ENCODE measurements at regions not wholly inside any gene's neighbourhood (a gene's known extent, or its start where the extent isn't known, plus 50 kb on each side); places are given as distances from the start of the nearest gene placed in this dataset.

DNA sequence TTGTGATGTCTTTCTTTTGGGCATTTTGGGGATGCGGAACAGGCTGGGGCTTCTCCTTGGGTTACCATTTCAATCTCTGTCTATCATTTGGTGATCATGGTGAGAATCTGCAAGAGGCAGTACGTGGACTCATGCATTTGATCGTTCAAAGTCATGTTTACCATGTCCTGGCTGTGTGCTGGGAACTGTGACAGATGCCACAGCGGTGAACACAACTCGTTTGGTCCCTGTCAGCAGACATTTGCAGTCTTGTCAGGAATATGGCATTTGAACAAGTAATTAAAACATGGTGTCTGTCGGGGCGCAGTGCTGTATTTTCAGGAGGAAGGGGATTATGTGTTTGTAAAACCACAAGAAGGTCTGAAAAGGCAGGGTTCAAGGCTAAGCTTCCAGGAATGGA lies 103.3 kb upstream of the IGSF21 start (continued):
- TF ChIP-seq, protein P1, sequence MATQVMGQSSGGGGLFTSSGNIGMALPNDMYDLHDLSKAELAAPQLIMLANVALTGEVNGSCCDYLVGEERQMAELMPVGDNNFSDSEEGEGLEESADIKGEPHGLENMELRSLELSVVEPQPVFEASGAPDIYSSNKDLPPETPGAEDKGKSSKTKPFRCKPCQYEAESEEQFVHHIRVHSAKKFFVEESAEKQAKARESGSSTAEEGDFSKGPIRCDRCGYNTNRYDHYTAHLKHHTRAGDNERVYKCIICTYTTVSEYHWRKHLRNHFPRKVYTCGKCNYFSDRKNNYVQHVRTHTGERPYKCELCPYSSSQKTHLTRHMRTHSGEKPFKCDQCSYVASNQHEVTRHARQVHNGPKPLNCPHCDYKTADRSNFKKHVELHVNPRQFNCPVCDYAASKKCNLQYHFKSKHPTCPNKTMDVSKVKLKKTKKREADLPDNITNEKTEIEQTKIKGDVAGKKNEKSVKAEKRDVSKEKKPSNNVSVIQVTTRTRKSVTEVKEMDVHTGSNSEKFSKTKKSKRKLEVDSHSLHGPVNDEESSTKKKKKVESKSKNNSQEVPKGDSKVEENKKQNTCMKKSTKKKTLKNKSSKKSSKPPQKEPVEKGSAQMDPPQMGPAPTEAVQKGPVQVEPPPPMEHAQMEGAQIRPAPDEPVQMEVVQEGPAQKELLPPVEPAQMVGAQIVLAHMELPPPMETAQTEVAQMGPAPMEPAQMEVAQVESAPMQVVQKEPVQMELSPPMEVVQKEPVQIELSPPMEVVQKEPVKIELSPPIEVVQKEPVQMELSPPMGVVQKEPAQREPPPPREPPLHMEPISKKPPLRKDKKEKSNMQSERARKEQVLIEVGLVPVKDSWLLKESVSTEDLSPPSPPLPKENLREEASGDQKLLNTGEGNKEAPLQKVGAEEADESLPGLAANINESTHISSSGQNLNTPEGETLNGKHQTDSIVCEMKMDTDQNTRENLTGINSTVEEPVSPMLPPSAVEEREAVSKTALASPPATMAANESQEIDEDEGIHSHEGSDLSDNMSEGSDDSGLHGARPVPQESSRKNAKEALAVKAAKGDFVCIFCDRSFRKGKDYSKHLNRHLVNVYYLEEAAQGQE (IDR thresholded peaks at IDR 0.05; ENCODE audit: low read depth, low read length), result no peak
- TF ChIP-seq NRF1 (IDR thresholded peaks at IDR 0.05; ENCODE audit: low read depth, low read length), result no peak

DNA sequence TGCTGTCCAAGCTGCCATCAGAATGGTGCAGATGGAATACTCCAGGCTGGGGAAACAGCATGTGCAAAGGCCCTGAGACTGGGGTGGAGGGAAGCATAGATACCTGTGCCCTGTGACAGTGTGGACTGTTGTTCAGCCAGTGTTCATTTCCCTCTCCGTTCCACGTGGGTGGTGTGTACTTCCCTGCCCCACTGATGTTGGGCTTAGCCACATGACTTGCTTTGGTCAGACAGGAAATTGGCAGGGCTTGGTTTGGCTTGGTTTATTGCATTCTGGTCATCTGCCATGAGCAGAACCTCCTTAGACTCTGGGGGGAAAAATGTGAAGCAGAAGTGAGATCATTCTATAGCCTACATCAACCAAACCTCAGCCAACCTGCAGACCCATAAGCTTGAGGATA lies 102.4 kb upstream of the IGSF21 start:
- no peak overlapping the region for H3K27ac ChIP-seq (ENCODE audit: low read depth in 2 of 2, low read length in 1 of 2)
- DNase-seq, result no peak
- no peaks in the 10 kb centered on the region for H3F3A ChIP-seq (replicated peaks; ENCODE audit: insufficient read depth)
- TF ChIP-seq JUND (IDR thresholded peaks at IDR 0.05) (no peak), MEF2A (IDR thresholded peaks at IDR 0.05; ENCODE audit: borderline replicate concordance, low read depth) (no peak), ELF1 (IDR thresholded peaks at IDR 0.05) (no peak), RXRA (IDR thresholded peaks at IDR 0.05; ENCODE audit: borderline replicate concordance, low read depth) (no peak)
- TF ChIP-seq, protein P1 (IDR thresholded peaks at IDR 0.05; ENCODE audit: low read depth, low read length), result no peak
- TF ChIP-seq, protein P2, sequence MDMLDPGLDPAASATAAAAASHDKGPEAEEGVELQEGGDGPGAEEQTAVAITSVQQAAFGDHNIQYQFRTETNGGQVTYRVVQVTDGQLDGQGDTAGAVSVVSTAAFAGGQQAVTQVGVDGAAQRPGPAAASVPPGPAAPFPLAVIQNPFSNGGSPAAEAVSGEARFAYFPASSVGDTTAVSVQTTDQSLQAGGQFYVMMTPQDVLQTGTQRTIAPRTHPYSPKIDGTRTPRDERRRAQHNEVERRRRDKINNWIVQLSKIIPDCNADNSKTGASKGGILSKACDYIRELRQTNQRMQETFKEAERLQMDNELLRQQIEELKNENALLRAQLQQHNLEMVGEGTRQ (IDR thresholded peaks at IDR 0.05; ENCODE audit: borderline replicate concordance, low read depth, low read length), result no peak
- no peak overlapping the region for H3K9ac ChIP-seq
- no peak overlapping the region for H3K4me3 ChIP-seq (ENCODE audit: low read depth in 2 of 2, low read length in 1 of 2)
- no peaks in the 10 kb centered on the region for H3K9me3 ChIP-seq
- peaks cover 0 to 2% of the 10 kb centered on the region in 2 experiments; a peak in 1 of 4 replicates for H3K4me1 ChIP-seq (ENCODE audit: control insufficient read depth in 1 of 2, insufficient read depth in 2 of 2, low read depth in 1 of 2, low read length in 1 of 2)
- no peak overlapping the region for H3K4me2 ChIP-seq
- CTCF ChIA-PET, result interaction anchor here (1.0 to 1.7 kb wide), 3 partner anchors 20 to 82 kb away, joined by 3 to 6 read pairs (median 3); no protein-coding TSS in a partner anchor
- H3K36me3 ChIP-seq (replicated peaks in 1 of 2; ENCODE audit: control insufficient read depth in 1 of 2, insufficient read depth in 2 of 2, low read length in 1 of 2), result no peaks in the 10 kb centered on the region
- POLR2A ChIA-PET, result no interaction called here
- no peak overlapping the region for H2AFZ ChIP-seq (ENCODE audit: low read depth)
- no peaks in the 10 kb centered on the region for H3K27me3 ChIP-seq (ENCODE audit: insufficient read depth)
- 0% methylated on average over 2 of the region's 2 CpGs for WGBS (ENCODE audit: low lambda C conversion rate)
- no peaks in the 10 kb centered on the region for H3K9me2 ChIP-seq
- H3K79me2 ChIP-seq (ENCODE audit: insufficient read depth), result no peaks in the 10 kb centered on the region
- H4K20me1 ChIP-seq (ENCODE audit: insufficient read depth), result no peaks in the 10 kb centered on the region
